ENCODE measurements at regions not wholly inside any gene's neighbourhood (a gene's known extent, or its start where the extent isn't known, plus 50 kb on each side); places are given as distances from the start of the nearest gene placed in this dataset.

- no peak for DNase-seq (ENCODE audit: low read depth)
- TF ChIP-seq, protein P1, sequence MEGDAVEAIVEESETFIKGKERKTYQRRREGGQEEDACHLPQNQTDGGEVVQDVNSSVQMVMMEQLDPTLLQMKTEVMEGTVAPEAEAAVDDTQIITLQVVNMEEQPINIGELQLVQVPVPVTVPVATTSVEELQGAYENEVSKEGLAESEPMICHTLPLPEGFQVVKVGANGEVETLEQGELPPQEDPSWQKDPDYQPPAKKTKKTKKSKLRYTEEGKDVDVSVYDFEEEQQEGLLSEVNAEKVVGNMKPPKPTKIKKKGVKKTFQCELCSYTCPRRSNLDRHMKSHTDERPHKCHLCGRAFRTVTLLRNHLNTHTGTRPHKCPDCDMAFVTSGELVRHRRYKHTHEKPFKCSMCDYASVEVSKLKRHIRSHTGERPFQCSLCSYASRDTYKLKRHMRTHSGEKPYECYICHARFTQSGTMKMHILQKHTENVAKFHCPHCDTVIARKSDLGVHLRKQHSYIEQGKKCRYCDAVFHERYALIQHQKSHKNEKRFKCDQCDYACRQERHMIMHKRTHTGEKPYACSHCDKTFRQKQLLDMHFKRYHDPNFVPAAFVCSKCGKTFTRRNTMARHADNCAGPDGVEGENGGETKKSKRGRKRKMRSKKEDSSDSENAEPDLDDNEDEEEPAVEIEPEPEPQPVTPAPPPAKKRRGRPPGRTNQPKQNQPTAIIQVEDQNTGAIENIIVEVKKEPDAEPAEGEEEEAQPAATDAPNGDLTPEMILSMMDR (IDR thresholded peaks at IDR 0.05; ENCODE audit: low read depth, low read length): no peak
- TF ChIP-seq POLR2A (IDR thresholded peaks at IDR 0.05; ENCODE audit: extremely low read depth, insufficient read length) (no peak), MYC (IDR thresholded peaks at IDR 0.05; ENCODE audit: low read depth, low read length) (no peak), MAX (IDR thresholded peaks at IDR 0.05; ENCODE audit: low read depth, low read length) (no peak)
- no peak overlapping the region for H3K4me3 ChIP-seq (ENCODE audit: low read depth, low read length)
Measured at GRCh38 chr2:19611491-19612332, 253.3 kb upstream of the OSR1 start.

DNA sequence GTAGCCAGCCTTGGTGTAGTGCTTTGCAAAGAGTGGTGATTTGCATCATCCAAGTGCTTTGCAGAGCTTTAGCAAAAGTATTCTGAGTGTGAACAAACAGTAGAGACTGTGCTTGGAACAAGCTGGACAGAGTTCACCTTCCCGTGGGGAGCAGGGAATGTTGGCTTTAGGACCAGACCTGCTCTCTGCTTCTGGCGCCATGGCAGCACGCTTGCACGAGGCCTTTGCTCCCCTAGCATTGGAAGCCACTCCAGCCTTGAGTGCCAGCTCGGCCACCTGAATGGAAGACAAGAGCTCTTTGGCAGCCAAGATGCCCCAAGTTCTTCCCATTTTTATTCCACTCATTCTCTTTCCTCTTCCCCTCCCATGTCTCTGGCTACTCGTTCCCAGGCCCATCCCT, 250.8 kb upstream of the OSR1 start:
- H3K4me3 ChIP-seq (ENCODE audit: low read depth, low read length): no peak overlapping the region
- DNase-seq (ENCODE audit: low read depth): no peak
- TF ChIP-seq MAX (IDR thresholded peaks at IDR 0.05; ENCODE audit: low read depth, low read length): no peak

- H3K4me3 ChIP-seq (ENCODE audit: low read depth, low read length): no peak overlapping the region
- DNase-seq (ENCODE audit: low read depth): no peak
- no peak for TF ChIP-seq MAX (IDR thresholded peaks at IDR 0.05; ENCODE audit: low read depth, low read length)
Measured at GRCh38 chr2:19607931-19608771, 249.7 kb upstream of the OSR1 start.

GRCh38 chr2:19607400-19607799, 249.0 kb upstream of the OSR1 start:
- no peak overlapping the region for H3K4me3 ChIP-seq (ENCODE audit: low read depth, low read length)
- DNase-seq (ENCODE audit: low read depth): no peak
- TF ChIP-seq POLR2A (IDR thresholded peaks at IDR 0.05; ENCODE audit: extremely low read depth, insufficient read length) (no peak), MYC (IDR thresholded peaks at IDR 0.05; ENCODE audit: low read depth, low read length) (no peak), MAX (IDR thresholded peaks at IDR 0.05; ENCODE audit: low read depth, low read length) (no peak)
- TF ChIP-seq, protein P1 (IDR thresholded peaks at IDR 0.05; ENCODE audit: low read depth, low read length): no peak

GRCh38 chr2:19600982-19601381, 242.6 kb upstream of the OSR1 start:
- H3K4me3 ChIP-seq (ENCODE audit: low read depth, low read length): no peak overlapping the region
- TF ChIP-seq MYC (IDR thresholded peaks at IDR 0.05; ENCODE audit: low read depth, low read length) (no peak), POLR2A (IDR thresholded peaks at IDR 0.05; ENCODE audit: extremely low read depth, insufficient read length) (no peak), MAX (IDR thresholded peaks at IDR 0.05; ENCODE audit: low read depth, low read length) (no peak)
- TF ChIP-seq, protein P1 (IDR thresholded peaks at IDR 0.05; ENCODE audit: low read depth, low read length): no peak

GRCh38 chr2:19600506-19600905, 242.1 kb upstream of the OSR1 start:
- TF ChIP-seq, protein P1 (IDR thresholded peaks at IDR 0.05; ENCODE audit: low read depth, low read length): no peak
- no peak for TF ChIP-seq POLR2A (IDR thresholded peaks at IDR 0.05; ENCODE audit: extremely low read depth, insufficient read length)
- no peak for TF ChIP-seq MYC (IDR thresholded peaks at IDR 0.05; ENCODE audit: low read depth, low read length)
- no peak overlapping the region for H3K4me3 ChIP-seq (ENCODE audit: low read depth, low read length)
- DNase-seq (ENCODE audit: low read depth): no peak

More at GRCh38 chr2:19600982-19601381, 242.6 kb upstream of the OSR1 start:
- DNase-seq (ENCODE audit: low read depth): no peak
